Liver (tissue), 3 donors: ENCODE measurements at regions not wholly inside any gene's neighbourhood (a gene's known extent, or its start where the extent isn't known, plus 50 kb on each side); places are given as distances from the start of the nearest gene placed in this dataset.

Source experiments
- GABPA ChIP-seq, 2 donors: IDR thresholded peaks in 1 of 2; conservative IDR thresholded peaks in 1 of 2; 2 replicates each; pipeline ENCODE4 v1.6.1; 2016; ENCODE audit warnings: antibody characterized with exemption in 2 of 2, mild to moderate bottlenecking in 1 of 2, moderate library complexity in 1 of 2
- HNF4G ChIP-seq: IDR thresholded peaks from 2 replicates; pipeline ENCODE4 v1.6.1; 2016; ENCODE audit warnings: antibody characterized with exemption
- JUND ChIP-seq, 2 donors: IDR thresholded peaks; 2 replicates each; pipeline ENCODE4 v1.6.1; 2016; ENCODE audit warnings: antibody characterized with exemption in 2 of 2
- RAD21 ChIP-seq, 2 donors: IDR thresholded peaks; 2 replicates each; pipeline ENCODE4 v1.6.1; 2016; ENCODE audit warnings: antibody characterized with exemption in 2 of 2, mild to moderate bottlenecking in 2 of 2
- SP1 ChIP-seq: IDR thresholded peaks from 2 replicates; pipeline ENCODE4 v1.6.1; 2018; ENCODE audit warnings: antibody characterized with exemption, mild to moderate bottlenecking
- TAF1 ChIP-seq: conservative IDR thresholded peaks from 2 replicates; pipeline ENCODE4 v1.6.1; 2016; ENCODE audit warnings: antibody characterized with exemption, mild to moderate bottlenecking
- YY1 ChIP-seq: IDR thresholded peaks from 2 replicates; pipeline ENCODE4 v1.6.1; 2016; ENCODE audit warnings: antibody characterized with exemption, mild to moderate bottlenecking
- TF ChIP-seq, protein P1 (sequence below): fragments of 150-350 bp; IDR thresholded peaks from 2 replicates; pipeline ENCODE4 v1.5.1; 2017; ENCODE audit warnings: improper control_type of control experiment, low read depth, low read length; ENCODE audit not compliant: missing input control
- TF ChIP-seq, protein P2 (sequence below): IDR thresholded peaks from 2 replicates; pipeline ENCODE4 v1.6.1; 2016; ENCODE audit warnings: antibody characterized with exemption, mild to moderate bottlenecking
- TF ChIP-seq, protein P3 (sequence below): IDR thresholded peaks from 2 replicates; pipeline ENCODE4 v1.6.1; 2016; ENCODE audit warnings: antibody characterized with exemption
- donor health status: healthy.
- donor health status: healthy.

DNA sequence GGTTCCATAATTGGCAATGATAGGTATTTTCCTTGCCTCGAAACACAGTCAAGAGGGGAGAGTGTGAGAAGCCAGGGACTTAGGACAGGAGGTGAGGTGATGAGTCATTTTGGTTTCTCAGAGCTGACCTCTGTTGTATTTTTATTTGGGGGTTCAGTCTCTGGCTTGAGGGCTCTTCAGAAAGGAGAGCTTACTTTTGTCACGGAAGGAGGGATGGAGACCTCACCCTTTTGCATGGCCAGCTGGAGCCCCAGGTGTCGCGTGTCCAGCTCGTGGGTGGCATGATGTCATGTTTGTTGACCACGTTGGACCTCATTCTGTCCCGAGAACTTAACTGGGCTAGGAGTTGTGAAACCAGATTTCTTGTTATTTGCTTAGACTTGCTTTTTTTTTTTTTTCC is 293.9 kb downstream of the QKI start:
- TF ChIP-seq, protein P1, sequence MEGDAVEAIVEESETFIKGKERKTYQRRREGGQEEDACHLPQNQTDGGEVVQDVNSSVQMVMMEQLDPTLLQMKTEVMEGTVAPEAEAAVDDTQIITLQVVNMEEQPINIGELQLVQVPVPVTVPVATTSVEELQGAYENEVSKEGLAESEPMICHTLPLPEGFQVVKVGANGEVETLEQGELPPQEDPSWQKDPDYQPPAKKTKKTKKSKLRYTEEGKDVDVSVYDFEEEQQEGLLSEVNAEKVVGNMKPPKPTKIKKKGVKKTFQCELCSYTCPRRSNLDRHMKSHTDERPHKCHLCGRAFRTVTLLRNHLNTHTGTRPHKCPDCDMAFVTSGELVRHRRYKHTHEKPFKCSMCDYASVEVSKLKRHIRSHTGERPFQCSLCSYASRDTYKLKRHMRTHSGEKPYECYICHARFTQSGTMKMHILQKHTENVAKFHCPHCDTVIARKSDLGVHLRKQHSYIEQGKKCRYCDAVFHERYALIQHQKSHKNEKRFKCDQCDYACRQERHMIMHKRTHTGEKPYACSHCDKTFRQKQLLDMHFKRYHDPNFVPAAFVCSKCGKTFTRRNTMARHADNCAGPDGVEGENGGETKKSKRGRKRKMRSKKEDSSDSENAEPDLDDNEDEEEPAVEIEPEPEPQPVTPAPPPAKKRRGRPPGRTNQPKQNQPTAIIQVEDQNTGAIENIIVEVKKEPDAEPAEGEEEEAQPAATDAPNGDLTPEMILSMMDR: no peak
- TF ChIP-seq, protein P2, sequence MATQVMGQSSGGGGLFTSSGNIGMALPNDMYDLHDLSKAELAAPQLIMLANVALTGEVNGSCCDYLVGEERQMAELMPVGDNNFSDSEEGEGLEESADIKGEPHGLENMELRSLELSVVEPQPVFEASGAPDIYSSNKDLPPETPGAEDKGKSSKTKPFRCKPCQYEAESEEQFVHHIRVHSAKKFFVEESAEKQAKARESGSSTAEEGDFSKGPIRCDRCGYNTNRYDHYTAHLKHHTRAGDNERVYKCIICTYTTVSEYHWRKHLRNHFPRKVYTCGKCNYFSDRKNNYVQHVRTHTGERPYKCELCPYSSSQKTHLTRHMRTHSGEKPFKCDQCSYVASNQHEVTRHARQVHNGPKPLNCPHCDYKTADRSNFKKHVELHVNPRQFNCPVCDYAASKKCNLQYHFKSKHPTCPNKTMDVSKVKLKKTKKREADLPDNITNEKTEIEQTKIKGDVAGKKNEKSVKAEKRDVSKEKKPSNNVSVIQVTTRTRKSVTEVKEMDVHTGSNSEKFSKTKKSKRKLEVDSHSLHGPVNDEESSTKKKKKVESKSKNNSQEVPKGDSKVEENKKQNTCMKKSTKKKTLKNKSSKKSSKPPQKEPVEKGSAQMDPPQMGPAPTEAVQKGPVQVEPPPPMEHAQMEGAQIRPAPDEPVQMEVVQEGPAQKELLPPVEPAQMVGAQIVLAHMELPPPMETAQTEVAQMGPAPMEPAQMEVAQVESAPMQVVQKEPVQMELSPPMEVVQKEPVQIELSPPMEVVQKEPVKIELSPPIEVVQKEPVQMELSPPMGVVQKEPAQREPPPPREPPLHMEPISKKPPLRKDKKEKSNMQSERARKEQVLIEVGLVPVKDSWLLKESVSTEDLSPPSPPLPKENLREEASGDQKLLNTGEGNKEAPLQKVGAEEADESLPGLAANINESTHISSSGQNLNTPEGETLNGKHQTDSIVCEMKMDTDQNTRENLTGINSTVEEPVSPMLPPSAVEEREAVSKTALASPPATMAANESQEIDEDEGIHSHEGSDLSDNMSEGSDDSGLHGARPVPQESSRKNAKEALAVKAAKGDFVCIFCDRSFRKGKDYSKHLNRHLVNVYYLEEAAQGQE: no peak
- TF ChIP-seq HNF4G (no peak), RAD21 (IDR thresholded peaks at IDR 0.05) (no peak), JUND (IDR thresholded peaks at IDR 0.05) (no peak), TAF1 (no peak), YY1 (no peak), SP1 (no peak), GABPA (IDR thresholded peaks at IDR 0.05 in 1 of 2, conservative IDR thresholded peaks at IDR 0.05 in 1 of 2) (no peak)
- TF ChIP-seq, protein P3, sequence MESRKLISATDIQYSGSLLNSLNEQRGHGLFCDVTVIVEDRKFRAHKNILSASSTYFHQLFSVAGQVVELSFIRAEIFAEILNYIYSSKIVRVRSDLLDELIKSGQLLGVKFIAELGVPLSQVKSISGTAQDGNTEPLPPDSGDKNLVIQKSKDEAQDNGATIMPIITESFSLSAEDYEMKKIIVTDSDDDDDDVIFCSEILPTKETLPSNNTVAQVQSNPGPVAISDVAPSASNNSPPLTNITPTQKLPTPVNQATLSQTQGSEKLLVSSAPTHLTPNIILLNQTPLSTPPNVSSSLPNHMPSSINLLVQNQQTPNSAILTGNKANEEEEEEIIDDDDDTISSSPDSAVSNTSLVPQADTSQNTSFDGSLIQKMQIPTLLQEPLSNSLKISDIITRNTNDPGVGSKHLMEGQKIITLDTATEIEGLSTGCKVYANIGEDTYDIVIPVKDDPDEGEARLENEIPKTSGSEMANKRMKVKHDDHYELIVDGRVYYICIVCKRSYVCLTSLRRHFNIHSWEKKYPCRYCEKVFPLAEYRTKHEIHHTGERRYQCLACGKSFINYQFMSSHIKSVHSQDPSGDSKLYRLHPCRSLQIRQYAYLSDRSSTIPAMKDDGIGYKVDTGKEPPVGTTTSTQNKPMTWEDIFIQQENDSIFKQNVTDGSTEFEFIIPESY: no peak
